ENCODE measurements at regions not wholly inside any gene's neighbourhood (a gene's known extent, or its start where the extent isn't known, plus 50 kb on each side); places are given as distances from the start of the nearest gene placed in this dataset.
A peak's percentile ranks its signal among the peaks of the same experiment; 100 is the strongest.

DNA sequence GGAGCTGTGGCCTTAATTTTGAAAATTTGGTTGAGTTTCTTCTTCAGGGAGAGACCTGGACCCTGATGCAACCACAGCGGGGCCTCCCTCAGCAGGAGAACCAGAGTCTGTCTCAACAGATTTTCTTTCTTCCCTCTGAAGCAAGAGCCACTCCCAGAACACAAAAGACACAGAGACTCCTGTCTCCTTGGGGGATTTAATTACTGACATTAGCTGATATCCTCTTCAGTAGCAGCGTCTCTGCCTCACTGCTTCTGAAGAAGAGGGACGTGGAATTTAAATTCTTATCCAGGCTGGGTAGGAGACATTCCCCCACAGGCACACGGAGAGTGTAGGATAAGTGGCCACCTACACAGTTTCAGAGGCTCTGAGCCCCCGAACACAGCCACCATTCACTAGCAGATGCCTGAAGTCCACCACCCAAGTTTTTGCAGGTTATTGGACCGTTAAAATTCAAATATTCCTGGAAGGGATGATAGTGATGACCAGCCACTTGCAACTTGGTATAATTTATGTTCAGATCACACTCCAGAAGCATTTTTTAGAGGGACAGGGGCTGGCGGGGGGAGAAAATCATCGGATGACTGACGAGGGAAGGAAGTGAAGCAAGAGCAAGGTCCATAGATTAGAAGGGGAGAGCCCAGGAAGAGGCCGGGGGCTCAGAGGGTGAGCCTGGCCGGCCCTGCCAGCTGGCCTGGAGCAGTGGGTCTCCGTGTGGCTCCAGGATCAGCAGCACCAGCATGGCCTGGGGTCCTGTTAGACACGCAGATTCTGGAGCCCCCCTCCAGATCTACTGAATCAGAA, 109.7 kb downstream of the BDH1 start (continued):
- no peak for TF ChIP-seq NR2F2 (IDR thresholded peaks at IDR 0.05; ENCODE audit: borderline replicate concordance, low read depth)
- 0 out of 2 replicates have a peak, but pooled peaks have one; percentile 17 for TF ChIP-seq ZFX (CRISPR knock-in tag; IDR thresholded peaks at IDR 0.05; ENCODE audit: low read depth)
- TF ChIP-seq, protein P1, sequence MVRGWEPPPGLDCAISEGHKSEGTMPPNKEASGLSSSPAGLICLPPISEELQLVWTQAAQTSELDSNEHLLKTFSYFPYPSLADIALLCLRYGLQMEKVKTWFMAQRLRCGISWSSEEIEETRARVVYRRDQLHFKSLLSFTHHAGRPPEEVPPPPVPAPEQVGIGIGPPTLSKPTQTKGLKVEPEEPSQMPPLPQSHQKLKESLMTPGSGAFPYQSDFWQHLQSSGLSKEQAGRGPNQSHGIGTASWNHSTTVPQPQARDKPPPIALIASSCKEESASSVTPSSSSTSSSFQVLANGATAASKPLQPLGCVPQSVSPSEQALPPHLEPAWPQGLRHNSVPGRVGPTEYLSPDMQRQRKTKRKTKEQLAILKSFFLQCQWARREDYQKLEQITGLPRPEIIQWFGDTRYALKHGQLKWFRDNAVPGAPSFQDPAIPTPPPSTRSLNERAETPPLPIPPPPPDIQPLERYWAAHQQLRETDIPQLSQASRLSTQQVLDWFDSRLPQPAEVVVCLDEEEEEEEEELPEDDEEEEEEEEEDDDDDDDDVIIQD (CRISPR knock-in tag; IDR thresholded peaks at IDR 0.05; ENCODE audit: low read depth): peak; percentile 40; the same call in 1 of the 2 replicates
- TF ChIP-seq ZNF501 (CRISPR knock-in tag; IDR thresholded peaks at IDR 0.05): 0 out of 2 replicates have a peak, but pooled peaks have one; percentile 24
- TF ChIP-seq HNF4A (CRISPR knock-in tag; IDR thresholded peaks at IDR 0.05): peak; percentile 46; the same call in 1 of the 2 replicates

DNA sequence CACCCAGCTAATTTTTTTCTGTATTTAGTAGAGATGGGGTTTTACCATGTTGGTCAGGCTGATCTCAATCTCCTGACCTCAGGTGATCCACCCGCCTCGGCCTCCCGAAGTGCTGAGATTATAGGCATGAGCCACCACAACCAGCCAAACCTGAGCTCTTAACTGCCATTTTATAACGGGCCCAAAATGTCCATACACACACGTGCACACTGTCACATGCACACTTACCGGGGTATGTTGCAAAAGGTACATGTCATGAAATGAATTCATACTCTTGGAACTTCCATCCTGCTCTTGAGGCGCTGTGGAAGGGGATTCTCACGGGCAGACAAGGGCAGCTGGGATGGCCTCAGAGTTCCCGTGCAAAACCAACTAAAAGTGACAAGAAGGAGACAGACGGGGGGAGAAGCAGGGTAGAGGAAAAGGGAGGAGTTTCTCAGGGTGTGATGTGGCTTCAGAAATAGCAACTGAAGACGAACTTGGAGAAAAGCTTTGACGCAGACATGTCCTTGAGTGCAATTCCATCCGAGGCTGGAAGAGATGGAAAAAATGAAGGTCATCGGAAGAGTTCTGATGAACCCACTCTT, 110.9 kb downstream of the BDH1 start:
- ATAC-seq (no peak), DNase-seq (ENCODE audit: low spot score) (no peak), FAIRE-seq (no peak)
- Histone ChIP-seq H3K9me3 (ENCODE audit: low read length) (no peaks in the 10 kb centered on the region), H3K4me2 (ENCODE audit: low read depth, low read length) (no peak overlapping the region), H3K27me3 (ENCODE audit: control insufficient read depth in 1 of 2, insufficient read depth in 2 of 2, low read length in 2 of 2) (no peaks in the 10 kb centered on the region), H3K36me3 (replicated peaks in 1 of 2; ENCODE audit: control insufficient read depth in 1 of 2, insufficient read depth in 2 of 2, low read length in 2 of 2) (no peaks in the 10 kb centered on the region), H3K4me3 (replicated peaks in 1 of 3; ENCODE audit: insufficient read depth in 1 of 3, low read depth in 2 of 3, low read length in 3 of 3) (no peak overlapping the region), H2AFZ (ENCODE audit: low read length) (no peak overlapping the region), H3K4me1 (ENCODE audit: insufficient read depth, low read length) (peaks cover 16% of the 10 kb centered on the region), H3K9ac (ENCODE audit: insufficient read depth, low read depth, low read length) (no peak overlapping the region), H3K27ac (ENCODE audit: extremely low read length, insufficient read depth, low read length) (no peak overlapping the region), H3K79me2 (ENCODE audit: insufficient read depth, low read length) (no peaks in the 10 kb centered on the region), H4K20me1 (ENCODE audit: insufficient read depth, low read length) (no peaks in the 10 kb centered on the region)
- no TSS peak for BruUV-seq (replicated peaks)
- 96% methylated on average over 14 of the region's 14 CpGs for WGBS (ENCODE audit: low lambda C conversion rate)
- ChIA-PET CTCF (ENCODE audit: low intra/inter-chr PET ratio, low total read pairs) (no interaction called here), POLR2A (no interaction called here)
- in situ Hi-C loops (cut with HindIII; ENCODE audit: extremely low pct_ligation_motif_present, low pct_unique_long_range_greater_than_20kb): no loop called here
- intact Hi-C loops (cut with micrococcal nuclease; ENCODE audit: unreplicated experiment): no loop called here
- TF ChIP-seq ZNF3 (CRISPR knock-in tag; IDR thresholded peaks at IDR 0.05) (no peak), ZZZ3 (CRISPR knock-in tag; IDR thresholded peaks at IDR 0.05; ENCODE audit: borderline replicate concordance) (no peak), ZFAT (CRISPR knock-in tag; conservative IDR thresholded peaks at IDR 0.05) (no peak), HNRNPL (IDR thresholded peaks at IDR 0.05; ENCODE audit: low read depth, low read length) (no peak), ZNF660 (CRISPR knock-in tag; IDR thresholded peaks at IDR 0.05; ENCODE audit: borderline replicate concordance, low read depth) (no peak), SAFB2 (CRISPR knock-in tag; IDR thresholded peaks at IDR 0.05; ENCODE audit: borderline replicate concordance, low read depth) (no peak), POGZ (CRISPR knock-in tag; IDR thresholded peaks at IDR 0.05) (no peak)
- TF ChIP-seq, protein P2, sequence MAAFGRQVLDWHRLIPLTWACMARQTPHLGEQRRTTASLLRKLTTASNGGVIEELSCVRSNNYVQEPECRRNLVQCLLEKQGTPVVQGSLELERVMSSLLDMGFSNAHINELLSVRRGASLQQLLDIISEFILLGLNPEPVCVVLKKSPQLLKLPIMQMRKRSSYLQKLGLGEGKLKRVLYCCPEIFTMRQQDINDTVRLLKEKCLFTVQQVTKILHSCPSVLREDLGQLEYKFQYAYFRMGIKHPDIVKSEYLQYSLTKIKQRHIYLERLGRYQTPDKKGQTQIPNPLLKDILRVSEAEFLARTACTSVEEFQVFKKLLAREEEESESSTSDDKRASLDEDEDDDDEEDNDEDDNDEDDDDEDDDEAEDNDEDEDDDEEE (CRISPR knock-in tag; IDR thresholded peaks at IDR 0.05): no peak
- TF ChIP-seq, protein P3, sequence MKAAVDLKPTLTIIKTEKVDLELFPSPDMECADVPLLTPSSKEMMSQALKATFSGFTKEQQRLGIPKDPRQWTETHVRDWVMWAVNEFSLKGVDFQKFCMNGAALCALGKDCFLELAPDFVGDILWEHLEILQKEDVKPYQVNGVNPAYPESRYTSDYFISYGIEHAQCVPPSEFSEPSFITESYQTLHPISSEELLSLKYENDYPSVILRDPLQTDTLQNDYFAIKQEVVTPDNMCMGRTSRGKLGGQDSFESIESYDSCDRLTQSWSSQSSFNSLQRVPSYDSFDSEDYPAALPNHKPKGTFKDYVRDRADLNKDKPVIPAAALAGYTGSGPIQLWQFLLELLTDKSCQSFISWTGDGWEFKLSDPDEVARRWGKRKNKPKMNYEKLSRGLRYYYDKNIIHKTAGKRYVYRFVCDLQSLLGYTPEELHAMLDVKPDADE (CRISPR knock-in tag; IDR thresholded peaks at IDR 0.05): no peak
- TF ChIP-seq, protein P4, sequence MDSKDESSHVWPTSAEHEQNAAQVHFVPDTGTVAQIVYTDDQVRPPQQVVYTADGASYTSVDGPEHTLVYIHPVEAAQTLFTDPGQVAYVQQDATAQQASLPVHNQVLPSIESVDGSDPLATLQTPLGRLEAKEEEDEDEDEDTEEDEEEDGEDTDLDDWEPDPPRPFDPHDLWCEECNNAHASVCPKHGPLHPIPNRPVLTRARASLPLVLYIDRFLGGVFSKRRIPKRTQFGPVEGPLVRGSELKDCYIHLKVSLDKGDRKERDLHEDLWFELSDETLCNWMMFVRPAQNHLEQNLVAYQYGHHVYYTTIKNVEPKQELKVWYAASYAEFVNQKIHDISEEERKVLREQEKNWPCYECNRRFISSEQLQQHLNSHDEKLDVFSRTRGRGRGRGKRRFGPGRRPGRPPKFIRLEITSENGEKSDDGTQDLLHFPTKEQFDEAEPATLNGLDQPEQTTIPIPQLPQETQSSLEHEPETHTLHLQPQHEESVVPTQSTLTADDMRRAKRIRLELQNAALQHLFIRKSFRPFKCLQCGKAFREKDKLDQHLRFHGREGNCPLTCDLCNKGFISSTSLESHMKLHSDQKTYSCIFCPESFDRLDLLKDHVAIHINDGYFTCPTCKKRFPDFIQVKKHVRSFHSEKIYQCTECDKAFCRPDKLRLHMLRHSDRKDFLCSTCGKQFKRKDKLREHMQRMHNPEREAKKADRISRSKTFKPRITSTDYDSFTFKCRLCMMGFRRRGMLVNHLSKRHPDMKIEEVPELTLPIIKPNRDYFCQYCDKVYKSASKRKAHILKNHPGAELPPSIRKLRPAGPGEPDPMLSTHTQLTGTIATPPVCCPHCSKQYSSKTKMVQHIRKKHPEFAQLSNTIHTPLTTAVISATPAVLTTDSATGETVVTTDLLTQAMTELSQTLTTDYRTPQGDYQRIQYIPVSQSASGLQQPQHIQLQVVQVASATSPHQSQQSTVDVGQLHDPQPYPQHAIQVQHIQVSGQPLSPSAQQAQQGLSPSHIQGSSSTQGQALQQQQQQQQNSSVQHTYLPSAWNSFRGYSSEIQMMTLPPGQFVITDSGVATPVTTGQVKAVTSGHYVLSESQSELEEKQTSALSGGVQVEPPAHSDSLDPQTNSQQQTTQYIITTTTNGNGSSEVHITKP (CRISPR knock-in tag; IDR thresholded peaks at IDR 0.05; ENCODE audit: low read depth): no peak

All from HepG2 (cell line).